HFF-Myc (cell line): ENCODE measurements at regions not wholly inside any gene's neighbourhood (a gene's known extent, or its start where the extent isn't known, plus 50 kb on each side); places are given as distances from the start of the nearest gene placed in this dataset.

Source experiments
- DNase-seq: peaks from one replicate; pipeline ENCODE4 v3.0.0-alpha.2; 2011; ENCODE audit warnings: low read depth; ENCODE audit errors: extremely low read depth
- H3K4me3 ChIP-seq: replicated peaks from 2 replicates; pipeline ENCODE4 v1.5.1; 2011; ENCODE audit warnings: low read depth, mild to moderate bottlenecking, control low read depth, low read length
- TF ChIP-seq, protein P1 (sequence below): IDR thresholded peaks from 2 replicates; pipeline ENCODE4 v1.5.1; 2012; ENCODE audit warnings: mild to moderate bottlenecking, low read depth, low read length, control low read depth; ENCODE audit errors: missing control alignments

DNA sequence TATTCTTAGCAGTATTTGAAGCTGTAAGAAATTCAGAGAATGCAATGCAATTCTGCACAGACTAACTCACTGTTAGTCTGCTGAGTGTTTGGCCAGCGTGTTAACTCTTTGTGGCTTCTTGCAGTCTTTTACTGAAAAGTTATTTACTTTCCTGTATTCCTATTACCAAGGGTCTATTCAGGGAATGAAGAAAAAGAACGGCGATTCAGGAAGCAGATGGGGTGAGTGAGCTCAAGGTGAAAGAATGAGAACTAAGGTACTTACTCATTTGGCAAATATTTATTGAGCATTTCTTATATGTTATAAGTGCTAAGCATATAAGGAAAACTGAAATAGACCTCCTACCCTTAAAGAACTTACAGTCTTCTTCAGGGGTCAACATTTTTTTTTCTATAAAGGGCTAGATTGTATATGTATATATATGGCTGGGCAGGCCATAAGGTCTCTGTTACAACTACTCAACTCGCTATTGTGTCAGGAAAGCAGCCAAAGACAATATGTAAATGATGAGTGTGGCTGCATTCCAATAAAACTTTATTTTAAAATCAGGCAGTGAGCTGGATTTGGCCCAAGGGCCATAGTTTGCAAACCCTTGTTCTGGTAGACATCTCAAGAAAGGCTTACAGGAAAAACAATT is 271.9 kb upstream of the GADL1 start:
- no peak for DNase-seq
- no peak overlapping the region for H3K4me3 ChIP-seq
- TF ChIP-seq, protein P1, sequence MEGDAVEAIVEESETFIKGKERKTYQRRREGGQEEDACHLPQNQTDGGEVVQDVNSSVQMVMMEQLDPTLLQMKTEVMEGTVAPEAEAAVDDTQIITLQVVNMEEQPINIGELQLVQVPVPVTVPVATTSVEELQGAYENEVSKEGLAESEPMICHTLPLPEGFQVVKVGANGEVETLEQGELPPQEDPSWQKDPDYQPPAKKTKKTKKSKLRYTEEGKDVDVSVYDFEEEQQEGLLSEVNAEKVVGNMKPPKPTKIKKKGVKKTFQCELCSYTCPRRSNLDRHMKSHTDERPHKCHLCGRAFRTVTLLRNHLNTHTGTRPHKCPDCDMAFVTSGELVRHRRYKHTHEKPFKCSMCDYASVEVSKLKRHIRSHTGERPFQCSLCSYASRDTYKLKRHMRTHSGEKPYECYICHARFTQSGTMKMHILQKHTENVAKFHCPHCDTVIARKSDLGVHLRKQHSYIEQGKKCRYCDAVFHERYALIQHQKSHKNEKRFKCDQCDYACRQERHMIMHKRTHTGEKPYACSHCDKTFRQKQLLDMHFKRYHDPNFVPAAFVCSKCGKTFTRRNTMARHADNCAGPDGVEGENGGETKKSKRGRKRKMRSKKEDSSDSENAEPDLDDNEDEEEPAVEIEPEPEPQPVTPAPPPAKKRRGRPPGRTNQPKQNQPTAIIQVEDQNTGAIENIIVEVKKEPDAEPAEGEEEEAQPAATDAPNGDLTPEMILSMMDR: no peak

DNA sequence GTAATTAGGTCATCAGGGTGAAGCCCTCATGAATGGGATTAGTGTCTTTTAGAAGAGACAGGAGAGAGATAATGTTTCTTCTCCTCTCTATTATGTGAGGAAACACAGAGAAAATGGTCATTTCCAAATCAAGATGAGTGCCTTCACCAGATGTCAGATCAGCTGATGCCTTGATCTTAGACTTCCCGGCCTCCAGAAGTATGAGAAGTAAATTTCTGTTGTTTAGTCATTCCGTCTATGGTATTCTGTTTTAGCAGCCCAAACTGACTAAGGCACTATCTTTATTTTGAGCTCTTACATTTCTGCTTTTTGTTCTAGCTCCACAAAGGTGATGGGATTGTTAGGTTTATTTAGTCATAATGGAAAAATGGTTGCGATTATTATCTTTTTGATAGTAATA is 273.2 kb upstream of the GADL1 start:
- H3K4me3 ChIP-seq: no peak overlapping the region
- TF ChIP-seq, protein P1: no peak
- DNase-seq: no peak

DNA sequence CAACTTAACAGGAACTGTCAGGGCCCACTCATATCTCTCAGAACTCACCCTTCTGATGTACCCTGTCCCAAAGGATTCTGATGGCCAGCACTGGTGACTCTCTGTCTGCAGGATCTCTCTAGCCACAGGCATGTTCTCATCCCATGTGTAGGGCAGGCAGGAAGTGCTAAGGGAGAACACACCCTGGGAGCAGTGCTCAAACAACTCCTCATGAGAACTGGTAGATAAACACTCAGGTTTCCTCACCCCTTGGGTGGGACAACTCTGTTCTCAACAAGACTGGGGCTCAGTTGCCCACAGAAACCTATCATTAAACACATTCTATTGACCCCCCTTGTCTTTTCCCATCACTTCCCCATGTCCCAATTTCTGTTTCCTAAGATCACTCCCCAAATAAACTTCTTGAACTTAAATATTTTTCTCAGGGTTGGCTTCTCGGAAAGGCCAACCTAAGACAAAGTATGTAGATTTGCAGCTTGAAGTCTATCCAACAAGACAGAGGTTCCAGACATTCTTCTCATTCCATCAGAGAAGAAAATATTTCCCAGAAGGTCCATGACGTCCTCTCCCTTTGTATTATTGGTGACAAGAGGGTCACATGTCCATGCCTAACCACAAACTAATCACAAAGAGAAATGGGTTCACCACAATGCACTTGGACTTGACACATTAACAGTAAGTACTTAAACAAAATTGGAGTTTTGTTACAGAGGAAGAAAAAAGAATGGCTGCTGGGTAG is 276.6 kb upstream of the GADL1 start:
- TF ChIP-seq, protein P1: no peak
- H3K4me3 ChIP-seq: no peak overlapping the region
- DNase-seq: peak; percentile 35

DNA sequence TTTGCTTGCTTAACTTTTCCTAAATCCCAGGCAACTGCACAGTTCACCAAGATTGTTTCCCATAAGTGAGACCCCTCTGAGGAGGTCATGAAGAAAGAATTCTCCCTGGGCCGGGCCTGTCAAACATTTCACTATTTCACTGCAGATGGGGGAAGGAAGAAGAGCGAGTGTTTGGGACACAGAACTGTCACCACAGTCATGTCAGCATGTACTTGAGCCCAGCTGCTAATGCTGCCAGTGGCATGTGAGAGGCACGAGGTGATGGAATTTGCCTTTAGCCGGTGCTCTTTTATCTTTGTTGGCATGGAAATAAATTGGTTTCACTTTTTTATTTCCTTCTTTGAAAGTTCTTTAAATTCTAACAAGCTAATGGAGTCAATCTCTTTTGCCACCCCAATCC is 277.9 kb upstream of the GADL1 start:
- no peak overlapping the region for H3K4me3 ChIP-seq
- TF ChIP-seq, protein P1: no peak
- no peak for DNase-seq

DNA sequence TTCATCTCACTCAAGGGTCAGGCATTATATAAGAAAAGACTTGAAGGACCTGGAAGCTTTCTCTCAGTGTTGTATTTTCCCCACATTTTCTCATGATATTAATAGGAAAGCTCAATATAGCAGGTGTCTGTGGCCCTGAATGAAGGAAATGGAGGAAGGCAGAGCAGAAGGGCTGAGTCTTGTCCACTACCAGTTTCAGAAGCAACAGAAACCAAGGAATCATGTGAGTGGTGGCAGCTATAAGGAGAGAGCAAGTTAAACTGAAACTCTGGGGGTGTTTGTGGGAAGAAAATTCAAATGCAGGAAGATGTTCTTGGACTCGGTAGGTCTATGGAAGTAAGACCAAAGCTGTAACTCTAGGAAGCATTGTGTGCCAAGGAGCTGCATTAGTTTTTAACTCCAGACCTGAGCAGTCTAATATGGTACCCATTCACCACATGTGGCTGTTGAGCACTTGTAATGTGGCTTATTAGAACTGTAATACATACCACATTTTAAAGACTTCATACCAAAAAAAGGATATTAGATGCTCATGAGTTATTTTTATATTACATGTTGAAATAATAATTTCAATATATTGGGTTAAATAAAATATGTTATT is 278.8 kb upstream of the GADL1 start:
- DNase-seq: no peak
- H3K4me3 ChIP-seq: no peak overlapping the region
- TF ChIP-seq, protein P1: no peak

DNA sequence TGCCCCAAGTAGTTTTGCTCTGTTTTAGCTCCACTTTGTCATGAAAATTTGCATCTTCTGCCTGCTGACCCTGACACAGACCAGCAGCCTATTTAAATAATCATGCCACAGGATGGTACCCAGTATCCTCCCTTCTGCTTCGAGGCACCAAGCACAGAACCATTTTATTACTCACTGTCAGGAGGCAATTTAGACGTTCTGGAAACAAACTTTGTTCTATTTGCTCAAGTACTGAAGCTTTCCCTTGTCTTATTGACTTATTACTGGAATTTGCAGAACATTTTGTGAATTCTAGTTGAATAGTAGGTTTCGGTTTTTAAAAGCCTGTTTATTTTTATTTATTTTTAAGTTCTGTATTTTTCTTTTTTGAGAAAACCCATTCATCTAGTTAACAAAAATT is 279.6 kb upstream of the GADL1 start:
- DNase-seq: no peak
- no peak overlapping the region for H3K4me3 ChIP-seq
- TF ChIP-seq, protein P1: no peak
